Naive thymus-derived CD4-positive, alpha-beta T cell (primary cell): ENCODE measurements at regions not wholly inside any gene's neighbourhood (a gene's known extent, or its start where the extent isn't known, plus 50 kb on each side); places are given as distances from the start of the nearest gene placed in this dataset.

Source experiments
- ATAC-seq: fragments of 150-1000 bp; cut with Tn5 transposase; 2 replicates; pipeline ENCODE4 v1.10.0; 2021; ENCODE audit warnings: mild to moderate bottlenecking, moderate library complexity
- CTCF ChIA-PET: fragments of 350-600 bp; sonication (Branson Sonifier 250); formaldehyde crosslinking; loops from one replicate; lab custom pipeline; 2021; ENCODE audit warnings: antibody characterized with exemption; lab: Charles Lee
- POLR2A ChIA-PET: fragments of 350-600 bp; sonication (Branson Sonifier 250); formaldehyde crosslinking; loops from one replicate; lab custom pipeline; 2021; ENCODE audit warnings: antibody characterized with exemption, inconsistent platforms; lab: Charles Lee
- DNase-seq, 9 donors: peaks; one replicate each; pipeline versions ENCODE4 v3.0.0 to v3.0.0-alpha.2; 2020 to 2022; ENCODE audit warnings: mixed read lengths in 1 of 9
- H3K27ac ChIP-seq: one replicate; pipeline ENCODE4 v1.7.0; 2013; ENCODE audit warnings: mild to moderate bottlenecking, low read depth, low read length, moderate library complexity
- H3K27me3 ChIP-seq, 2 donors: one replicate each; pipeline ENCODE4 v1.7.0; 2013; ENCODE audit warnings: low read length in 2 of 2, mild to moderate bottlenecking in 2 of 2, moderate library complexity in 2 of 2; ENCODE audit not compliant: control insufficient read depth in 2 of 2, insufficient read depth in 2 of 2
- H3K36me3 ChIP-seq, 3 experiments: 1 replicate in 2 of 3; 2 replicates in 1 of 3; pipeline ENCODE4 v1.7.0; 2013; ENCODE audit warnings: low read length in 3 of 3, mild to moderate bottlenecking in 3 of 3, moderate library complexity in 1 of 3; ENCODE audit not compliant: insufficient read depth in 3 of 3, control insufficient read depth in 2 of 3
- H3K4me1 ChIP-seq, 2 donors: one replicate each; pipeline ENCODE4 v1.7.0; 2013; ENCODE audit warnings: low read length in 2 of 2, mild to moderate bottlenecking in 2 of 2, moderate library complexity in 1 of 2; ENCODE audit not compliant: control insufficient read depth in 2 of 2, insufficient read depth in 2 of 2
- H3K4me3 ChIP-seq: 2 replicates; pipeline ENCODE4 v1.7.0; 2013; ENCODE audit warnings: mild to moderate bottlenecking, low read length
- H3K9me3 ChIP-seq, 3 experiments: 1 replicate in 2 of 3; 2 replicates in 1 of 3; pipeline ENCODE4 v1.7.0; 2013; ENCODE audit warnings: low read length in 3 of 3; ENCODE audit not compliant: control insufficient read depth in 2 of 3
- H3K27ac Mint-ChIP-seq, 9 donors: one replicate each; pipeline ENCODE4 v1.8.0; 2020 to 2022; ENCODE audit warnings: mixed read lengths in 9 of 9, mild to moderate bottlenecking in 8 of 9, moderate library complexity in 5 of 9, inconsistent platforms in 2 of 9
- H3K27me3 Mint-ChIP-seq, 5 donors: one replicate each; pipeline ENCODE4 v1.8.0; 2021 to 2022; ENCODE audit warnings: mixed read lengths in 5 of 5, mild to moderate bottlenecking in 1 of 5
- H3K36me3 Mint-ChIP-seq, 5 donors: one replicate each; pipeline ENCODE4 v1.8.0; 2020 to 2022; ENCODE audit warnings: mixed read lengths in 5 of 5, mild to moderate bottlenecking in 3 of 5, inconsistent platforms in 1 of 5
- H3K4me1 Mint-ChIP-seq, 7 donors: one replicate each; pipeline ENCODE4 v1.8.0; 2020 to 2022; ENCODE audit warnings: mixed read lengths in 7 of 7, mild to moderate bottlenecking in 3 of 7, inconsistent platforms in 1 of 7
- H3K4me3 Mint-ChIP-seq, 10 donors: one replicate each; pipeline ENCODE4 v1.8.0; 2020 to 2022; ENCODE audit warnings: mild to moderate bottlenecking in 10 of 10, mixed read lengths in 10 of 10, moderate library complexity in 6 of 10, inconsistent platforms in 2 of 10
- H3K9me3 Mint-ChIP-seq, 11 donors: one replicate each; pipeline ENCODE4 v1.8.0; 2020 to 2022; ENCODE audit warnings: mixed read lengths in 11 of 11, mild to moderate bottlenecking in 4 of 11, inconsistent platforms in 1 of 11, moderate library complexity in 1 of 11
- intact Hi-C, 2 donors: fragments of 100-400 bp; cut with micrococcal nuclease; formaldehyde crosslinking; loops; one replicate each; pipeline ENCODE4 v1.15.1; 2023

- Histone ChIP-seq H3K27ac (no peak overlapping the region), H3K4me1 (no peaks in the 10 kb centered on the region), H3K9me3 (no peaks in the 10 kb centered on the region), H3K4me3 (no peak overlapping the region), H3K27me3 (peaks cover 0 to 6% of the 10 kb centered on the region in 2 donors), H3K36me3 (no peaks in the 10 kb centered on the region)
- ChIA-PET CTCF (no interaction called here), POLR2A (no interaction called here)
- Mint-ChIP-seq H3K4me3 (no peak overlapping the region), H3K27me3 (peaks cover 4 to 40% (median 33%) of the 10 kb centered on the region in 5 donors), H3K4me1 (no peaks in the 10 kb centered on the region), H3K27ac (no peak overlapping the region), H3K36me3 (no peaks in the 10 kb centered on the region), H3K9me3 (peaks cover 0 to 19% (median 6%) of the 10 kb centered on the region in 11 donors)
- ATAC-seq, result no peak
- intact Hi-C loops, result no loop called here
- DNase-seq, result no peak
These were observed 165.0 kb downstream of the CHST1 start for GRCh38 chr11:45500451-45500850.

- no peak for ATAC-seq
- no peaks in the 10 kb centered on the region for H3K9me3 ChIP-seq
- H3K36me3 ChIP-seq, result no peaks in the 10 kb centered on the region
- Mint-ChIP-seq H3K36me3 (no peaks in the 10 kb centered on the region), H3K4me1 (peaks cover 0 to 2% (median 0%) of the 10 kb centered on the region in 7 donors), H3K27ac (no peak overlapping the region), H3K4me3 (no peak overlapping the region), H3K9me3 (peaks cover 0 to 11% (median 0%) of the 10 kb centered on the region in 11 donors), H3K27me3 (peaks cover 10 to 45% (median 32%) of the 10 kb centered on the region in 5 donors)
- H3K27me3 ChIP-seq, result no peaks in the 10 kb centered on the region
- ChIA-PET CTCF (no interaction called here), POLR2A (no interaction called here)
- no peak for DNase-seq
- H3K4me3 ChIP-seq, result no peak overlapping the region
- intact Hi-C loops, result no loop called here
- H3K4me1 ChIP-seq, result no peaks in the 10 kb centered on the region
- no peak overlapping the region for H3K27ac ChIP-seq
These were observed 170.7 kb downstream of the CHST1 start for GRCh38 chr11:45494738-45495137.

GRCh38 chr11:45489281-45489905 lies 176.0 kb downstream of the CHST1 start:
- no peaks in the 10 kb centered on the region for H3K9me3 ChIP-seq
- no peak for ATAC-seq
- Mint-ChIP-seq H3K27me3 (peaks cover 9 to 26% (median 13%) of the 10 kb centered on the region in 5 donors), H3K9me3 (peaks cover 0 to 6% (median 0%) of the 10 kb centered on the region in 11 donors), H3K36me3 (no peaks in the 10 kb centered on the region), H3K4me3 (no peak overlapping the region), H3K4me1 (peaks cover 0 to 2% (median 0%) of the 10 kb centered on the region in 7 donors), H3K27ac (no peak overlapping the region)
- H3K27me3 ChIP-seq, result no peaks in the 10 kb centered on the region
- no peaks in the 10 kb centered on the region for H3K4me1 ChIP-seq
- H3K4me3 ChIP-seq, result no peak overlapping the region
- ChIA-PET CTCF (no interaction called here), POLR2A (no interaction called here)
- DNase-seq, result no peak
- H3K36me3 ChIP-seq, result no peaks in the 10 kb centered on the region
- H3K27ac ChIP-seq, result no peak overlapping the region
- intact Hi-C loops, result no loop called here

- no peaks in the 10 kb centered on the region for H3K9me3 ChIP-seq
- H3K36me3 ChIP-seq, result no peaks in the 10 kb centered on the region
- ChIA-PET CTCF (no interaction called here), POLR2A (no interaction called here)
- no peak overlapping the region for H3K27ac ChIP-seq
- intact Hi-C loops, result no loop called here
- ATAC-seq, result no peak
- Mint-ChIP-seq H3K27ac (no peak overlapping the region), H3K4me1 (peaks cover 0 to 2% (median 0%) of the 10 kb centered on the region in 7 donors), H3K36me3 (no peaks in the 10 kb centered on the region), H3K27me3 (peaks cover 10 to 35% (median 19%) of the 10 kb centered on the region in 5 donors), H3K4me3 (no peak overlapping the region), H3K9me3 (peaks cover 0 to 3% (median 0%) of the 10 kb centered on the region in 11 donors)
- no peaks in the 10 kb centered on the region for H3K4me1 ChIP-seq
- no peak for DNase-seq
- no peak overlapping the region for H3K4me3 ChIP-seq
- H3K27me3 ChIP-seq, result no peaks in the 10 kb centered on the region
These were observed 179.0 kb downstream of the CHST1 start for GRCh38 chr11:45486461-45486860.

- DNase-seq, result no peak
- no peak overlapping the region for H3K4me3 Mint-ChIP-seq
- Histone ChIP-seq H3K36me3 (no peaks in the 10 kb centered on the region), H3K4me3 (no peak overlapping the region), H3K27ac (no peak overlapping the region), H3K4me1 (no peaks in the 10 kb centered on the region), H3K27me3 (no peaks in the 10 kb centered on the region), H3K9me3 (no peaks in the 10 kb centered on the region)
- H3K4me1 Mint-ChIP-seq, result no peaks in the 10 kb centered on the region
- intact Hi-C loops, result no loop called here
- H3K27me3 Mint-ChIP-seq, result peaks cover 2 to 44% (median 28%) of the 10 kb centered on the region in 5 donors
- ChIA-PET POLR2A (no interaction called here), CTCF (no interaction called here)
- no peaks in the 10 kb centered on the region for H3K36me3 Mint-ChIP-seq
- ATAC-seq, result no peak
- peaks cover 0 to 3% (median 0%) of the 10 kb centered on the region in 11 donors for H3K9me3 Mint-ChIP-seq
- no peak overlapping the region for H3K27ac Mint-ChIP-seq
These were observed 180.2 kb downstream of the CHST1 start for GRCh38 chr11:45485070-45485707.

- Mint-ChIP-seq H3K27me3 (peaks cover 3 to 48% (median 29%) of the 10 kb centered on the region in 5 donors), H3K9me3 (peaks cover 0 to 3% (median 0%) of the 10 kb centered on the region in 11 donors)
- intact Hi-C loops, result no loop called here
These were observed 181.0 kb downstream of the CHST1 start for GRCh38 chr11:45484326-45484883.

More at GRCh38 chr11:45484326-45484883, 181.0 kb downstream of the CHST1 start:
- Histone ChIP-seq H3K4me1 (no peaks in the 10 kb centered on the region), H3K9me3 (no peaks in the 10 kb centered on the region), H3K27ac (no peak overlapping the region), H3K27me3 (no peaks in the 10 kb centered on the region), H3K4me3 (no peak overlapping the region), H3K36me3 (no peaks in the 10 kb centered on the region)
- Mint-ChIP-seq H3K36me3 (no peaks in the 10 kb centered on the region), H3K27ac (no peak overlapping the region), H3K4me3 (no peak overlapping the region), H3K4me1 (no peaks in the 10 kb centered on the region)
- ChIA-PET CTCF (no interaction called here), POLR2A (no interaction called here)
- DNase-seq (no peak), ATAC-seq (no peak)
